ENCODE measurements at regions not wholly inside any gene's neighbourhood (a gene's known extent, or its start where the extent isn't known, plus 50 kb on each side); places are given as distances from the start of the nearest gene placed in this dataset.
"Not testable (repeated sequence)": the region's sequence is repeated elsewhere in the genome, so short reads cannot be mapped to it uniquely, and the experiment has no call there.

DNA sequence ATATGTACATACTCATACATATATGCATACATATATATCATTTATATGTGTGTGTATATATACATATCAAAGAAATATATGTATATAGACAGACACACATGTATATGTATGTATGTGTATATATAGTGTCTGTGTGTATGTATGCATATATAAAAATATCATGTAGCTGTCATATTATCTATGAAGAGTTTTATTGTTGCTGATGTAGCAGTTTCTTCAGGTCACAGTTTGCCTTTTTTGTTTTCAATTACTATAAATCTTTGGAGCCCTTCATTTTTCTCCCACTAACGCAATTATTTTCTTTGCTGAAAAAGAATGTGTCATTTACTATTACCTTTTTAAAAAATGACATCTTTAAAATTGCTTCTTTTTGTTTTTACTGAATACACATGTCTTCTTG is 904.5 kb downstream of the PLA2G4A start:
- H3K4me2 ChIP-seq (ENCODE audit: low read length): no peak overlapping the region
- no peak for TF ChIP-seq EZH2phosphoT487 (IDR thresholded peaks at IDR 0.05; ENCODE audit: low read depth)
- TF ChIP-seq, protein P1, sequence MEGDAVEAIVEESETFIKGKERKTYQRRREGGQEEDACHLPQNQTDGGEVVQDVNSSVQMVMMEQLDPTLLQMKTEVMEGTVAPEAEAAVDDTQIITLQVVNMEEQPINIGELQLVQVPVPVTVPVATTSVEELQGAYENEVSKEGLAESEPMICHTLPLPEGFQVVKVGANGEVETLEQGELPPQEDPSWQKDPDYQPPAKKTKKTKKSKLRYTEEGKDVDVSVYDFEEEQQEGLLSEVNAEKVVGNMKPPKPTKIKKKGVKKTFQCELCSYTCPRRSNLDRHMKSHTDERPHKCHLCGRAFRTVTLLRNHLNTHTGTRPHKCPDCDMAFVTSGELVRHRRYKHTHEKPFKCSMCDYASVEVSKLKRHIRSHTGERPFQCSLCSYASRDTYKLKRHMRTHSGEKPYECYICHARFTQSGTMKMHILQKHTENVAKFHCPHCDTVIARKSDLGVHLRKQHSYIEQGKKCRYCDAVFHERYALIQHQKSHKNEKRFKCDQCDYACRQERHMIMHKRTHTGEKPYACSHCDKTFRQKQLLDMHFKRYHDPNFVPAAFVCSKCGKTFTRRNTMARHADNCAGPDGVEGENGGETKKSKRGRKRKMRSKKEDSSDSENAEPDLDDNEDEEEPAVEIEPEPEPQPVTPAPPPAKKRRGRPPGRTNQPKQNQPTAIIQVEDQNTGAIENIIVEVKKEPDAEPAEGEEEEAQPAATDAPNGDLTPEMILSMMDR (IDR thresholded peaks at IDR 0.05; ENCODE audit: low read depth, low read length): no peak
- no peaks in the 10 kb centered on the region for H3K36me3 ChIP-seq (replicated peaks; ENCODE audit: low read depth, low read length)
- H2AFZ ChIP-seq (ENCODE audit: low read depth, low read length): no peak overlapping the region
- no peak overlapping the region for H3K4me3 ChIP-seq (ENCODE audit: low read length)
- no peaks in the 10 kb centered on the region for H4K20me1 ChIP-seq (ENCODE audit: insufficient read depth, low read length)
- H3K9ac ChIP-seq (ENCODE audit: low read length): no peak overlapping the region
- no peaks in the 10 kb centered on the region for H3K4me1 ChIP-seq (ENCODE audit: low read length)
- H3K79me2 ChIP-seq (ENCODE audit: low read length): no peaks in the 10 kb centered on the region
- H3K9me3 ChIP-seq (ENCODE audit: insufficient read depth, low read length): no peaks in the 10 kb centered on the region
- H3K27me3 ChIP-seq (ENCODE audit: low read depth, low read length): no peaks in the 10 kb centered on the region
- no peak overlapping the region for H3K27ac ChIP-seq (ENCODE audit: low read length)

- H2AFZ ChIP-seq (ENCODE audit: low read depth, low read length): no peak overlapping the region
- H3K4me1 ChIP-seq (ENCODE audit: low read length): no peaks in the 10 kb centered on the region
- H3K9ac ChIP-seq (ENCODE audit: low read length): no peak overlapping the region
- H4K20me1 ChIP-seq (ENCODE audit: insufficient read depth, low read length): no peaks in the 10 kb centered on the region
- no peaks in the 10 kb centered on the region for H3K36me3 ChIP-seq (replicated peaks; ENCODE audit: low read depth, low read length)
- H3K4me2 ChIP-seq (ENCODE audit: low read length): no peak overlapping the region
- no peak overlapping the region for H3K27ac ChIP-seq (ENCODE audit: low read length)
- H3K79me2 ChIP-seq (ENCODE audit: low read length): no peaks in the 10 kb centered on the region
- TF ChIP-seq, protein P1 (IDR thresholded peaks at IDR 0.05; ENCODE audit: low read depth, low read length): no peak
- TF ChIP-seq EZH2phosphoT487 (IDR thresholded peaks at IDR 0.05; ENCODE audit: low read depth): no peak
- H3K9me3 ChIP-seq (ENCODE audit: insufficient read depth, low read length): no peaks in the 10 kb centered on the region
- no peak overlapping the region for H3K4me3 ChIP-seq (ENCODE audit: low read length)
- H3K27me3 ChIP-seq (ENCODE audit: low read depth, low read length): no peaks in the 10 kb centered on the region
Observed at GRCh38 chr1:187734427-187734826, 905.7 kb downstream of the PLA2G4A start.

DNA sequence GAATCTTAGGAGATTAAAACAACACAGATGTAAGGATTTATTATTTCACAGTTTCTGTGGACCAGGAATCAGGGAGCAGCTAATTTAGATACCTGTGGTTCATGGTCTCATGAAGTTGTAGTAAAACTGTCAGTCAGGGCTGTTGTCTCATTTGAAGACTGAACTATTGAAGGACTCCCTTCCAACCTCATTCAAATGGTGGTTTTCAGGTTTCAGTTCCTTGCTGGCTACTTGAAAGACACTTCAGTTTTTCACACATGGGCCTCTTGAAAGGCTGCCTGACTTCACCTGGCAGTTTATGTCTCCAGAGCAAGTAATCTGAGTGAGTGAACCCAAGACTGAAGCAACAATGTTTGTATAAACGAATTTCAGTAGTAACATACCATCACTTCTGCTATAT is 915.9 kb downstream of the PLA2G4A start:
- TF ChIP-seq, protein P1 (IDR thresholded peaks at IDR 0.05; ENCODE audit: low read depth, low read length): no peak
- no peak for TF ChIP-seq EZH2phosphoT487 (IDR thresholded peaks at IDR 0.05; ENCODE audit: low read depth)
- Histone ChIP-seq H3K4me2 (ENCODE audit: low read length) (peak overlapping the region; percentile 48), H2AFZ (ENCODE audit: low read depth, low read length) (no peak overlapping the region), H3K27me3 (ENCODE audit: low read depth, low read length) (no peaks in the 10 kb centered on the region), H3K79me2 (ENCODE audit: low read length) (no peaks in the 10 kb centered on the region), H3K36me3 (replicated peaks; ENCODE audit: low read depth, low read length) (no peaks in the 10 kb centered on the region), H3K9me3 (ENCODE audit: insufficient read depth, low read length) (no peaks in the 10 kb centered on the region; the same call in 1 of the 2 replicates), H3K4me3 (ENCODE audit: low read length) (no peak overlapping the region), H3K27ac (ENCODE audit: low read length) (peak overlapping the region; percentile 28), H3K4me1 (ENCODE audit: low read length) (peaks cover 18% of the 10 kb centered on the region), H4K20me1 (ENCODE audit: insufficient read depth, low read length) (no peaks in the 10 kb centered on the region), H3K9ac (ENCODE audit: low read length) (no peak overlapping the region)

DNA sequence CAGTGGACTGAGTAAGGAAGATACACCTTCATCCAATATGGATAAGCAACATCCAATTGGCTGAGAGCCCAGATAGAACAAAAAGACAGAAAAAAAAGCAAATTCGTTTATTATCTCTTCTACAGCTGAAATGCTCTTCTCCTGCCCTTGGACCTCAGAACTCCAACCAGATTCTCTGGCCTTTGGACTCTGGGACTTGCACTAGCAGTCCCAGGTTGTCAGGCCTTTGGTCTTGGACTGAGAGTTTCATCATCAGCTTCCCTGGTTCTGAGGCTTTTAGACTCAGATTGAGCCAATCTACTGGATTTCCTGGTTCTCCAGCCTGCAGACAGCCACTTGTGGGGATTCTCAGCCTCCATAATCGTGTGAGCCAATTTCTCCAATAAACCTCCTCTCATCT is 926.8 kb downstream of the PLA2G4A start:
- no peak for TF ChIP-seq EZH2phosphoT487 (IDR thresholded peaks at IDR 0.05; ENCODE audit: low read depth)
- TF ChIP-seq, protein P1 (IDR thresholded peaks at IDR 0.05; ENCODE audit: low read depth, low read length): no peak
- H3K4me3 ChIP-seq (ENCODE audit: low read length): no peak overlapping the region

DNA sequence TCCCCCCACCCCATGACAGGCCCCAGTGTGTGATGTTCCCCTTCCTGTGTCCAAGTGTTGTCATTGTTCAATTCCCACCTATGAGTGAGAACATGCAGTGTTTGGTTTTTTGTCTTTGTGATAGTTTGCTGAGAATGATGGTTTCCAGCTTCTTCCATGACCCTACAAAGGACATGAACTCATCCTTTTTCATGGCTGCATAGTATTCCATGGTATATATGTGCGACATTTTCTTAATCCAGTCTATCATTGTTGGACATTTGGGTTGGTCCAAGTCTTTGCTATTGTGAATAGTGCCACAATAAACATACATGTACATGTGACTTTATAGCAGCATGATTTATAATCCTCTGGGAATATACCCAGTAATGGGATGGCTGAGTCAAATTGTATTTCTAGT is 927.9 kb downstream of the PLA2G4A start:
- not testable (repeated sequence) for H3K27me3 ChIP-seq (ENCODE audit: low read depth, low read length); H4K20me1 ChIP-seq (ENCODE audit: insufficient read depth, low read length); H3K9ac ChIP-seq (ENCODE audit: low read length); H3K4me2 ChIP-seq (ENCODE audit: low read length); H3K36me3 ChIP-seq (replicated peaks; ENCODE audit: low read depth, low read length); H3K9me3 ChIP-seq (ENCODE audit: insufficient read depth, low read length); H2AFZ ChIP-seq (ENCODE audit: low read depth, low read length); H3K27ac ChIP-seq (ENCODE audit: low read length); H3K4me1 ChIP-seq (ENCODE audit: low read length); H3K79me2 ChIP-seq (ENCODE audit: low read length); H3K4me3 ChIP-seq (ENCODE audit: low read length)

More for the DNA sequence above, 926.8 kb downstream of the PLA2G4A start:
- H4K20me1 ChIP-seq (ENCODE audit: insufficient read depth, low read length): no peaks in the 10 kb centered on the region
- no peak overlapping the region for H3K27ac ChIP-seq (ENCODE audit: low read length)
- H3K27me3 ChIP-seq (ENCODE audit: low read depth, low read length): no peaks in the 10 kb centered on the region
- H3K9me3 ChIP-seq (ENCODE audit: insufficient read depth, low read length): no peaks in the 10 kb centered on the region
- H3K79me2 ChIP-seq (ENCODE audit: low read length): no peaks in the 10 kb centered on the region
- no peak overlapping the region for H2AFZ ChIP-seq (ENCODE audit: low read depth, low read length)
- H3K9ac ChIP-seq (ENCODE audit: low read length): no peak overlapping the region
- no peaks in the 10 kb centered on the region for H3K4me1 ChIP-seq (ENCODE audit: low read length)
- no peaks in the 10 kb centered on the region for H3K36me3 ChIP-seq (replicated peaks; ENCODE audit: low read depth, low read length)
- no peak overlapping the region for H3K4me2 ChIP-seq (ENCODE audit: low read length)

Data from OCI-LY3 (cell line).